Ovary (tissue), 3 donors: ENCODE measurements at regions not wholly inside any gene's neighbourhood (a gene's known extent, or its start where the extent isn't known, plus 50 kb on each side); places are given as distances from the start of the nearest gene placed in this dataset.

Experiments
- POLR2A ChIP-seq: fragments of 450-650 bp; IDR thresholded peaks from one replicate; pipeline ENCODE4 v1.6.1; 2017; ENCODE audit warnings: antibody characterized with exemption, mild to moderate bottlenecking, moderate library complexity
- TF ChIP-seq, protein P1 (sequence below), 3 donors: fragments of 450-650 bp in 2 of 3; fragments of 200-600 bp in 1 of 3; IDR thresholded peaks; one replicate each; pipeline versions ENCODE4 v1.5.1 to v1.8.0; 2016 to 2022; ENCODE audit warnings: antibody characterized with exemption in 3 of 3, mild to moderate bottlenecking in 1 of 3
- donor health status: DM: no; HTN: no; CAD: no.

DNA sequence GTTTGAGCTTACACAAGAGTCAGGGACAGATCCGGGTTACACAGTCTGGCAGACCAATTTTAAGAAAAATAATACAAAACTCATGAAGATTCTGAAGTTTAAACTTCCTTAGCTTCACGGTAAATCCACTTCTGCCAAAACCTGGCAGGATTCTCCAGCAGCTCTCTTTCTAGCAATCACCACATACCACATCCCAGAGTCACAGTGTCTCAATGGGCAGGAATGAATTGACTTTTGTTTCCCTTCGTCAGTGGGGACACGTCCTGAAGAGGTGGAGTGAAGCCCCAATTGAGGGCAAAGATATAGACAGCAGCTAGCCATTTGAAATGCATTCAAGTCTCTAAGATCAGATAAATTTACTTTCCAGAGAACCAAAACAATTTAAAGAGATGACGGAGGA lies 117.1 kb upstream of the ARHGAP5 start:
- TF ChIP-seq, protein P1, sequence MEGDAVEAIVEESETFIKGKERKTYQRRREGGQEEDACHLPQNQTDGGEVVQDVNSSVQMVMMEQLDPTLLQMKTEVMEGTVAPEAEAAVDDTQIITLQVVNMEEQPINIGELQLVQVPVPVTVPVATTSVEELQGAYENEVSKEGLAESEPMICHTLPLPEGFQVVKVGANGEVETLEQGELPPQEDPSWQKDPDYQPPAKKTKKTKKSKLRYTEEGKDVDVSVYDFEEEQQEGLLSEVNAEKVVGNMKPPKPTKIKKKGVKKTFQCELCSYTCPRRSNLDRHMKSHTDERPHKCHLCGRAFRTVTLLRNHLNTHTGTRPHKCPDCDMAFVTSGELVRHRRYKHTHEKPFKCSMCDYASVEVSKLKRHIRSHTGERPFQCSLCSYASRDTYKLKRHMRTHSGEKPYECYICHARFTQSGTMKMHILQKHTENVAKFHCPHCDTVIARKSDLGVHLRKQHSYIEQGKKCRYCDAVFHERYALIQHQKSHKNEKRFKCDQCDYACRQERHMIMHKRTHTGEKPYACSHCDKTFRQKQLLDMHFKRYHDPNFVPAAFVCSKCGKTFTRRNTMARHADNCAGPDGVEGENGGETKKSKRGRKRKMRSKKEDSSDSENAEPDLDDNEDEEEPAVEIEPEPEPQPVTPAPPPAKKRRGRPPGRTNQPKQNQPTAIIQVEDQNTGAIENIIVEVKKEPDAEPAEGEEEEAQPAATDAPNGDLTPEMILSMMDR (IDR thresholded peaks at IDR 0.05): no peak
- no peak for TF ChIP-seq POLR2A
